ENCODE measurements at regions not wholly inside any gene's neighbourhood (a gene's known extent, or its start where the extent isn't known, plus 50 kb on each side); places are given as distances from the start of the nearest gene placed in this dataset.

- Histone ChIP-seq H3K56ac (ENCODE audit: extremely low read depth, insufficient read depth, low read length) (no peak overlapping the region), H2BK120ac (ENCODE audit: low read depth, low read length) (no peak overlapping the region), H2BK5ac (ENCODE audit: low read depth, low read length, poor library complexity, severe bottlenecking) (no peak overlapping the region), H3K27me3 (ENCODE audit: control insufficient read depth, insufficient read depth, low read length) (no peaks in the 10 kb centered on the region), H4K5ac (ENCODE audit: low read depth, low read length) (no peak overlapping the region), H4K91ac (ENCODE audit: insufficient read depth, low read depth, low read length) (no peak overlapping the region), H3K9me3 (ENCODE audit: control insufficient read depth, insufficient read depth, low read length) (no peaks in the 10 kb centered on the region), H2AK9ac (replicated peaks; ENCODE audit: low read depth, low read length, poor library complexity) (no peak overlapping the region), H2AK5ac (ENCODE audit: low read depth, low read length) (no peak overlapping the region), H3K4me2 (ENCODE audit: low read depth, low read length) (no peak overlapping the region), H3K79me1 (ENCODE audit: low read depth in 1 of 2, low read length in 2 of 2) (no peaks in the 10 kb centered on the region), H3K4me3 (ENCODE audit: insufficient read depth, low read depth, low read length) (no peak overlapping the region), H3K9ac (ENCODE audit: low read depth, low read length) (no peak overlapping the region), H3K9me1 (ENCODE audit: insufficient read depth, low read length) (no peaks in the 10 kb centered on the region), H3K4ac (ENCODE audit: low read depth, low read length) (no peak overlapping the region), H3K23ac (ENCODE audit: low read depth, low read length) (no peak overlapping the region), H2BK20ac (ENCODE audit: low read depth, low read length) (no peak overlapping the region), H2AFZ (replicated peaks; ENCODE audit: low read length, poor library complexity) (no peak overlapping the region), H3K18ac (ENCODE audit: low read depth, low read length) (no peak overlapping the region), H3K14ac (replicated peaks; ENCODE audit: low read depth, low read length) (no peak overlapping the region), H3K4me1 (ENCODE audit: control insufficient read depth, insufficient read depth, low read length) (no peaks in the 10 kb centered on the region), H4K20me1 (ENCODE audit: insufficient read depth, low read length) (no peaks in the 10 kb centered on the region), H3K36me3 (ENCODE audit: control insufficient read depth, insufficient read depth, low read length) (no peaks in the 10 kb centered on the region), H2BK15ac (ENCODE audit: low read depth, low read length) (no peak overlapping the region), H3K27ac (ENCODE audit: insufficient read depth, low read length) (no peak overlapping the region), H4K8ac (ENCODE audit: low read depth in 2 of 2, low read length in 2 of 2) (no peak overlapping the region)
- TF ChIP-seq FOS (IDR thresholded peaks at IDR 0.05; ENCODE audit: low read depth, low read length) (no peak), BHLHE40 (IDR thresholded peaks at IDR 0.05; ENCODE audit: low read depth, low read length) (no peak), SMC3 (IDR thresholded peaks at IDR 0.05; ENCODE audit: low read depth, low read length) (no peak), RAD21 (IDR thresholded peaks at IDR 0.05; ENCODE audit: low read length) (no peak), CEBPB (IDR thresholded peaks at IDR 0.05; ENCODE audit: low read depth, low read length) (no peak), MAFK (IDR thresholded peaks at IDR 0.05; ENCODE audit: low read depth, low read length) (no peak), RCOR1 (IDR thresholded peaks at IDR 0.05; ENCODE audit: insufficient replicate concordance, low read length) (no peak), CHD1 (IDR thresholded peaks at IDR 0.05; ENCODE audit: low read depth, low read length) (no peak), POLR2A (IDR thresholded peaks at IDR 0.05; ENCODE audit: low read depth, low read length) (no peak), NFE2L2 (IDR thresholded peaks at IDR 0.05; ENCODE audit: low read depth, low read length) (no peak)
- TF ChIP-seq, protein P1, sequence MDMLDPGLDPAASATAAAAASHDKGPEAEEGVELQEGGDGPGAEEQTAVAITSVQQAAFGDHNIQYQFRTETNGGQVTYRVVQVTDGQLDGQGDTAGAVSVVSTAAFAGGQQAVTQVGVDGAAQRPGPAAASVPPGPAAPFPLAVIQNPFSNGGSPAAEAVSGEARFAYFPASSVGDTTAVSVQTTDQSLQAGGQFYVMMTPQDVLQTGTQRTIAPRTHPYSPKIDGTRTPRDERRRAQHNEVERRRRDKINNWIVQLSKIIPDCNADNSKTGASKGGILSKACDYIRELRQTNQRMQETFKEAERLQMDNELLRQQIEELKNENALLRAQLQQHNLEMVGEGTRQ (IDR thresholded peaks at IDR 0.05; ENCODE audit: low read depth, low read length) = no peak
- no TSS peak for BruUV-seq (replicated peaks)
- DNase-seq (no peak), ATAC-seq (ENCODE audit: low read depth) (no peak)
- in situ Hi-C loops (cut with MboI; ENCODE audit: low sequenced_read_pairs) = no loop called here
- POLR2A ChIA-PET (ENCODE audit: unreplicated experiment) = no interaction called here
- dilution Hi-C loops (cut with HindIII; ENCODE audit: low sequenced_read_pairs, unreplicated experiment) = no loop called here
- intact Hi-C loops (cut with micrococcal nuclease) = no loop called here
- CTCF ChIA-PET = no interaction called here
Measured at GRCh38 chr5:89350684-89351083, 467.7 kb upstream of the MEF2C start.
